ENCODE measurements at regions not wholly inside any gene's neighbourhood (a gene's known extent, or its start where the extent isn't known, plus 50 kb on each side); places are given as distances from the start of the nearest gene placed in this dataset.

- TF ChIP-seq EZH2 (IDR thresholded peaks at IDR 0.05; ENCODE audit: low read length): no peak
- TF ChIP-seq, protein P1, sequence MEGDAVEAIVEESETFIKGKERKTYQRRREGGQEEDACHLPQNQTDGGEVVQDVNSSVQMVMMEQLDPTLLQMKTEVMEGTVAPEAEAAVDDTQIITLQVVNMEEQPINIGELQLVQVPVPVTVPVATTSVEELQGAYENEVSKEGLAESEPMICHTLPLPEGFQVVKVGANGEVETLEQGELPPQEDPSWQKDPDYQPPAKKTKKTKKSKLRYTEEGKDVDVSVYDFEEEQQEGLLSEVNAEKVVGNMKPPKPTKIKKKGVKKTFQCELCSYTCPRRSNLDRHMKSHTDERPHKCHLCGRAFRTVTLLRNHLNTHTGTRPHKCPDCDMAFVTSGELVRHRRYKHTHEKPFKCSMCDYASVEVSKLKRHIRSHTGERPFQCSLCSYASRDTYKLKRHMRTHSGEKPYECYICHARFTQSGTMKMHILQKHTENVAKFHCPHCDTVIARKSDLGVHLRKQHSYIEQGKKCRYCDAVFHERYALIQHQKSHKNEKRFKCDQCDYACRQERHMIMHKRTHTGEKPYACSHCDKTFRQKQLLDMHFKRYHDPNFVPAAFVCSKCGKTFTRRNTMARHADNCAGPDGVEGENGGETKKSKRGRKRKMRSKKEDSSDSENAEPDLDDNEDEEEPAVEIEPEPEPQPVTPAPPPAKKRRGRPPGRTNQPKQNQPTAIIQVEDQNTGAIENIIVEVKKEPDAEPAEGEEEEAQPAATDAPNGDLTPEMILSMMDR (optimal IDR thresholded peaks at IDR 0.05 in 1 of 3, IDR thresholded peaks at IDR 0.05 in 1 of 3, conservative IDR thresholded peaks at IDR 0.05 in 1 of 3; ENCODE audit: extremely low read depth in 1 of 3, insufficient read depth in 2 of 3, low read length in 3 of 3): no peak
Measured at GRCh38 chr6:155770856-155771255, 315.2 kb upstream of the NOX3 start.

Measured in keratinocyte (primary cell).